Neural progenitor cell (in vitro differentiated cells): ENCODE measurements at regions not wholly inside any gene's neighbourhood (a gene's known extent, or its start where the extent isn't known, plus 50 kb on each side); places are given as distances from the start of the nearest gene placed in this dataset.

Experiments
- DNase-seq: peaks from one replicate; pipeline ENCODE4 v3.0.0-alpha.2; 2016; ENCODE audit warnings: low spot score
- H2AFZ ChIP-seq: fragments of 200-600 bp; sonication (generic); replicated peaks from 2 replicates; pipeline ENCODE4 v1.6.1; 2016; ENCODE audit warnings: antibody characterized with exemption
- H3F3A ChIP-seq: fragments of 200-600 bp; sonication (generic); 2 replicates; pipeline ENCODE4 v1.6.1; 2016; ENCODE audit warnings: antibody characterized with exemption, low read depth
- H3K27ac ChIP-seq: fragments of 200-600 bp; sonication (generic); 2 replicates; pipeline ENCODE4 v1.5.1; 2016; ENCODE audit warnings: mild to moderate bottlenecking
- H3K27me3 ChIP-seq: fragments of 200-600 bp; sonication (generic); 2 replicates; pipeline ENCODE4 v1.6.1; 2016; ENCODE audit warnings: mild to moderate bottlenecking, moderate library complexity
- H3K36me3 ChIP-seq: fragments of 200-600 bp; sonication (generic); 2 replicates; pipeline ENCODE4 v1.5.1; 2016
- H3K4me1 ChIP-seq: fragments of 200-600 bp; sonication (generic); 2 replicates; pipeline ENCODE4 v1.6.1; 2016; ENCODE audit warnings: mixed run types
- H3K4me2 ChIP-seq: fragments of 200-600 bp; sonication (generic); 2 replicates; pipeline ENCODE4 v1.6.1; 2016
- H3K4me3 ChIP-seq: fragments of 200-600 bp; sonication (generic); 2 replicates; pipeline ENCODE4 v1.5.1; 2016
- H3K79me2 ChIP-seq: fragments of 200-600 bp; sonication (generic); 2 replicates; pipeline ENCODE4 v1.6.1; 2016; ENCODE audit warnings: low read depth
- H3K9ac ChIP-seq: fragments of 200-600 bp; sonication (generic); 2 replicates; pipeline ENCODE4 v1.6.1; 2016
- H3K9me3 ChIP-seq: fragments of 200-600 bp; sonication (generic); 2 replicates; pipeline ENCODE4 v1.5.1; 2016; ENCODE audit warnings: low read depth
- H4K20me1 ChIP-seq: fragments of 200-600 bp; sonication (generic); 2 replicates; pipeline ENCODE4 v1.6.1; 2016; ENCODE audit warnings: low read depth
- H3K27ac Mint-ChIP-seq: 3 replicates; pipeline ENCODE4 v1.8.0; 2021; ENCODE audit warnings: mixed read lengths
- H3K27me3 Mint-ChIP-seq: 2 replicates; pipeline ENCODE4 v1.8.0; 2022; ENCODE audit warnings: low read depth, mild to moderate bottlenecking, inconsistent platforms, moderate library complexity, mixed read lengths; ENCODE audit not compliant: insufficient read depth
- H3K36me3 Mint-ChIP-seq: 3 replicates; pipeline ENCODE4 v1.8.0; 2021; ENCODE audit warnings: mixed read lengths
- H3K4me1 Mint-ChIP-seq: 3 replicates; pipeline ENCODE4 v1.8.0; 2021; ENCODE audit warnings: mixed read lengths
- H3K4me3 Mint-ChIP-seq: 3 replicates; pipeline ENCODE4 v1.8.0; 2021; ENCODE audit warnings: mild to moderate bottlenecking, moderate library complexity, mixed read lengths
- H3K9me3 Mint-ChIP-seq: 3 replicates; pipeline ENCODE4 v1.8.0; 2020; ENCODE audit warnings: mixed read lengths
- EZH2 ChIP-seq: fragments of 200-600 bp; sonication (generic); IDR thresholded peaks from 2 replicates; pipeline ENCODE4 v1.6.1; 2017; ENCODE audit warnings: antibody characterized with exemption, mild to moderate bottlenecking, moderate library complexity
- EZH2phosphoT487 ChIP-seq: fragments of 200-600 bp; sonication (generic); IDR thresholded peaks from 2 replicates; pipeline ENCODE4 v1.6.1; 2017; ENCODE audit warnings: antibody characterized with exemption
- TF ChIP-seq, protein P1 (sequence below): fragments of 200-600 bp; sonication (generic); IDR thresholded peaks from 2 replicates; pipeline ENCODE4 v1.5.1; 2017; ENCODE audit warnings: antibody characterized with exemption, mild to moderate bottlenecking

DNA sequence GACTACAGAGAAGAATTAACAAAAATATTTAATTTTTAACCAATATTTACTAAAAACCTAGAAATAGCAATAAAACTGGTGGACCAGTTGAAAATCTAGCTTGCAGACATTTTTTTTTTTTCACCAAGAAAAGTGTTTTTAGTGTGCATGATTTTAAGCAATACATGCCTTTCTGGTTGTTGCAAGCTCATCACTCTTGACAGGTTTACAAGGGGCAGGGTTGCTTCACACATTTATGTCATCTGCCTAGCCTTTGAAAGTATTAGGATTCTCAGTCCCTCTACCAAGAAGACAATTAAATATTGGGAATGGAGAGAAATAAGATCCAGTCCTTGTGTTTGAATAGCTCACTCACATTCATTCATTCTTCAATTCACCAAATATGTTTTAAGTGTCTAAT is 53.8 kb upstream of the LYPLAL1 start:
- H3K4me1 ChIP-seq: no peaks in the 10 kb centered on the region
- no peak overlapping the region for H3K4me2 ChIP-seq
- no peak overlapping the region for H3K27ac ChIP-seq
- Mint-ChIP-seq H3K27ac (no peak overlapping the region), H3K9me3 (no peaks in the 10 kb centered on the region), H3K4me1 (peaks cover 4% of the 10 kb centered on the region), H3K36me3 (no peaks in the 10 kb centered on the region), H3K27me3 (no peaks in the 10 kb centered on the region), H3K4me3 (no peak overlapping the region)
- no peak overlapping the region for H3K4me3 ChIP-seq
- no peaks in the 10 kb centered on the region for H3F3A ChIP-seq
- TF ChIP-seq EZH2phosphoT487 (no peak), EZH2 (no peak)
- TF ChIP-seq, protein P1, sequence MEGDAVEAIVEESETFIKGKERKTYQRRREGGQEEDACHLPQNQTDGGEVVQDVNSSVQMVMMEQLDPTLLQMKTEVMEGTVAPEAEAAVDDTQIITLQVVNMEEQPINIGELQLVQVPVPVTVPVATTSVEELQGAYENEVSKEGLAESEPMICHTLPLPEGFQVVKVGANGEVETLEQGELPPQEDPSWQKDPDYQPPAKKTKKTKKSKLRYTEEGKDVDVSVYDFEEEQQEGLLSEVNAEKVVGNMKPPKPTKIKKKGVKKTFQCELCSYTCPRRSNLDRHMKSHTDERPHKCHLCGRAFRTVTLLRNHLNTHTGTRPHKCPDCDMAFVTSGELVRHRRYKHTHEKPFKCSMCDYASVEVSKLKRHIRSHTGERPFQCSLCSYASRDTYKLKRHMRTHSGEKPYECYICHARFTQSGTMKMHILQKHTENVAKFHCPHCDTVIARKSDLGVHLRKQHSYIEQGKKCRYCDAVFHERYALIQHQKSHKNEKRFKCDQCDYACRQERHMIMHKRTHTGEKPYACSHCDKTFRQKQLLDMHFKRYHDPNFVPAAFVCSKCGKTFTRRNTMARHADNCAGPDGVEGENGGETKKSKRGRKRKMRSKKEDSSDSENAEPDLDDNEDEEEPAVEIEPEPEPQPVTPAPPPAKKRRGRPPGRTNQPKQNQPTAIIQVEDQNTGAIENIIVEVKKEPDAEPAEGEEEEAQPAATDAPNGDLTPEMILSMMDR: no peak
- no peak overlapping the region for H3K9ac ChIP-seq
- H4K20me1 ChIP-seq: no peaks in the 10 kb centered on the region
- H2AFZ ChIP-seq: no peak overlapping the region
- H3K27me3 ChIP-seq: no peaks in the 10 kb centered on the region
- no peaks in the 10 kb centered on the region for H3K36me3 ChIP-seq
- no peaks in the 10 kb centered on the region for H3K9me3 ChIP-seq
- no peaks in the 10 kb centered on the region for H3K79me2 ChIP-seq
- DNase-seq: no peak

DNA sequence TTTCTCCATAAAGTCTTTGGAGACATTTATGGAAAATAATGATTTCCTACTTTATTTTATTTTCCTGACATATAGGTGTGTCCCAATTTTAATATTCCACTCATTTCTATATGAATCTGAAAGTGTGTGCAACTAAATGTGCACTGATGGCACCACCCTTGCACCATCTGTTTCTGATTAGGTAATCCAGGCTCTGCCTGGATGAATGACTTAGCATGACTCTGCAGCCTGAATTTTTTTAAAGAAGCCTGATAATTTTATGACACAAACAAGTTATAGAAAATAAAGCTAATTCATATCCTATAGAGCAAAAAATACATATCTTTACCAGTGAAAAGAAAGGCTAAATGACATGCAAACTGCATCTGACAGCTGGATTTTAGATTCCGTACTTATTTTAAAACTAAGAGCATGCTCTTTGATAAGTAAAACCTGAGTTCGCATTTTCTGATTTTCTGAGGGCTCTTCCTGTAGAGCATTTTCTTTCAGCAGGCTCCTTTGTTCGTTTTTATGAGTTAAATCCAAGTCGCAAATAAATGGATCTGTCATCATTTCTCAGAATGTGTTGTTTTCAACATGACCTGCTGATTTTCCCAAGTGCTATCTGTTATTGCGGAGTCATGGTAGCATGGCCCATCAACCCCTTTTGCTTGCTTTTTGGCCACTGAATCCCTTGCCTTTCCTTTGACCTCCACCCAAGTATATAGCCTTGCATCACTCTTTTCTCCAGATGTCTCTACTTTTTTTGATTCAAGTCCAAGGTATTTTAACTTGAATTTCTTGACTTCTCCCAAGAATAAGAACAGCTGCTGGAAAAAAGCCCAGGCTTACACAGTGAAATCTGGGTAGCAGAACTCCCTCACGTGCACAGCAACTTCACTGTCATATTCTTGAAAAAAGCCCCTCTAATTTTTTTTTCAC is 52.8 kb upstream of the LYPLAL1 start:
- H3K9ac ChIP-seq: no peak overlapping the region
- TF ChIP-seq EZH2 (no peak), EZH2phosphoT487 (no peak)
- TF ChIP-seq, protein P1: no peak
- H4K20me1 ChIP-seq: no peaks in the 10 kb centered on the region
- Mint-ChIP-seq H3K4me1 (peaks cover 4% of the 10 kb centered on the region), H3K36me3 (no peaks in the 10 kb centered on the region), H3K27me3 (no peaks in the 10 kb centered on the region), H3K27ac (no peak overlapping the region), H3K4me3 (no peak overlapping the region), H3K9me3 (no peaks in the 10 kb centered on the region)
- H3K4me3 ChIP-seq: no peak overlapping the region
- DNase-seq: no peak
- no peaks in the 10 kb centered on the region for H3K4me1 ChIP-seq
- no peak overlapping the region for H3K4me2 ChIP-seq
- no peak overlapping the region for H3K27ac ChIP-seq
- H3F3A ChIP-seq: no peaks in the 10 kb centered on the region
- no peaks in the 10 kb centered on the region for H3K27me3 ChIP-seq
- H3K79me2 ChIP-seq: no peaks in the 10 kb centered on the region
- H3K36me3 ChIP-seq: no peaks in the 10 kb centered on the region
- no peaks in the 10 kb centered on the region for H3K9me3 ChIP-seq
- no peak overlapping the region for H2AFZ ChIP-seq

DNA sequence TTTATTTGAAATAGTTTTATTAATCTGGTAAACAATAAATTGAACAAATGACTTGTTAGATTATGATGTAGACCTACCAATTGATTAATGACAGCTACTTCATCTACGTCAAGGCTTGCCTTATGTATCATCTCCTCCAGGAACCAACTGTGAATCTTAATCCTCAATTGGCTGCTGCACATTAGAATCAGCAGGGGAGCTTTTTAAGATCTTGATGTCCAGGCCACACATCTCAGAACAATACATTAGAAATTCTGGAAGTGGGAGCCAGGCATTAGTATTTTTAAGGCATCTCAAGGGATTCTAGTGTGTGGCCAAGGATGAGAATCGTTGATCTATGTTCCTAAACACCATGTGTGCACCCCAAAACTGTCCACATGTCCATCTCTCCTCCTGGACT is 52.0 kb upstream of the LYPLAL1 start:
- Mint-ChIP-seq H3K4me1 (peaks cover 4% of the 10 kb centered on the region), H3K9me3 (no peaks in the 10 kb centered on the region)
- H3K27me3 ChIP-seq: no peaks in the 10 kb centered on the region

More for the DNA sequence above, 52.0 kb upstream of the LYPLAL1 start:
- Histone ChIP-seq H2AFZ (no peak overlapping the region), H3K4me1 (no peaks in the 10 kb centered on the region), H3K79me2 (no peaks in the 10 kb centered on the region), H4K20me1 (no peaks in the 10 kb centered on the region), H3K9ac (no peak overlapping the region), H3K9me3 (no peaks in the 10 kb centered on the region), H3K27ac (no peak overlapping the region), H3K4me3 (no peak overlapping the region), H3K4me2 (no peak overlapping the region), H3F3A (no peaks in the 10 kb centered on the region), H3K36me3 (no peaks in the 10 kb centered on the region)
- no peaks in the 10 kb centered on the region for H3K36me3 Mint-ChIP-seq
- no peak overlapping the region for H3K4me3 Mint-ChIP-seq
- TF ChIP-seq, protein P1: no peak
- no peak for TF ChIP-seq EZH2phosphoT487
- TF ChIP-seq EZH2: no peak
- peak; percentile 5 for DNase-seq
- no peak overlapping the region for H3K27ac Mint-ChIP-seq
- no peaks in the 10 kb centered on the region for H3K27me3 Mint-ChIP-seq
